GM21360 (cell line): ENCODE measurements at regions not wholly inside any gene's neighbourhood (a gene's known extent, or its start where the extent isn't known, plus 50 kb on each side); places are given as distances from the start of the nearest gene placed in this dataset.

ENCODE experiments used
- ATAC-seq: cut with Tn5 transposase; IDR thresholded peaks from one replicate; pipeline ENCODE4 v1.9.1; 2021; ENCODE audit warnings: mild to moderate bottlenecking, moderate library complexity; ENCODE audit not compliant: unreplicated experiment

GRCh38 chr11:27907530-27907929 is 200.4 kb downstream of the KIF18A start:
- no peak for ATAC-seq

GRCh38 chr11:27907091-27907490 is 200.9 kb downstream of the KIF18A start:
- ATAC-seq, result no peak

GRCh38 chr11:27904358-27905055 is 203.4 kb downstream of the KIF18A start:
- ATAC-seq, result no peak

- ATAC-seq, result no peak
Measured at GRCh38 chr11:27902981-27903624, 202.8 kb upstream of the BDNF start.

GRCh38 chr11:27898166-27898565 is 197.9 kb upstream of the BDNF start:
- ATAC-seq, result no peak

- no peak for ATAC-seq
Measured at GRCh38 chr11:27896096-27896495, 195.8 kb upstream of the BDNF start.

GRCh38 chr11:27894552-27894951 is 194.3 kb upstream of the BDNF start:
- ATAC-seq, result no peak

- no peak for ATAC-seq
Measured at GRCh38 chr11:27886857-27887256, 186.6 kb upstream of the BDNF start.

- ATAC-seq, result peak; percentile 48
Measured at GRCh38 chr11:27882066-27882697, 181.9 kb upstream of the BDNF start.

- no peak for ATAC-seq
Measured at GRCh38 chr11:27875831-27876775, 175.8 kb upstream of the BDNF start.

GRCh38 chr11:27874998-27875830 is 175.0 kb upstream of the BDNF start:
- no peak for ATAC-seq

GRCh38 chr11:27873664-27874063 is 173.4 kb upstream of the BDNF start:
- no peak for ATAC-seq

- no peak for ATAC-seq
Measured at GRCh38 chr11:27871056-27871455, 170.8 kb upstream of the BDNF start.

GRCh38 chr11:27869701-27870100 is 169.4 kb upstream of the BDNF start:
- no peak for ATAC-seq

- no peak for ATAC-seq
Measured at GRCh38 chr11:27868709-27869108, 168.5 kb upstream of the BDNF start.

GRCh38 chr11:27868226-27868625 is 168.0 kb upstream of the BDNF start:
- ATAC-seq, result no peak

GRCh38 chr11:27865105-27865504 is 164.8 kb upstream of the BDNF start:
- no peak for ATAC-seq

GRCh38 chr11:27864611-27865010 is 164.4 kb upstream of the BDNF start:
- ATAC-seq, result no peak

GRCh38 chr11:27864091-27864491 is 163.8 kb upstream of the BDNF start:
- no peak for ATAC-seq

GRCh38 chr11:27863637-27864036 is 163.4 kb upstream of the BDNF start:
- ATAC-seq, result no peak
